ENCODE measurements at regions not wholly inside any gene's neighbourhood (a gene's known extent, or its start where the extent isn't known, plus 50 kb on each side); places are given as distances from the start of the nearest gene placed in this dataset.

DNA sequence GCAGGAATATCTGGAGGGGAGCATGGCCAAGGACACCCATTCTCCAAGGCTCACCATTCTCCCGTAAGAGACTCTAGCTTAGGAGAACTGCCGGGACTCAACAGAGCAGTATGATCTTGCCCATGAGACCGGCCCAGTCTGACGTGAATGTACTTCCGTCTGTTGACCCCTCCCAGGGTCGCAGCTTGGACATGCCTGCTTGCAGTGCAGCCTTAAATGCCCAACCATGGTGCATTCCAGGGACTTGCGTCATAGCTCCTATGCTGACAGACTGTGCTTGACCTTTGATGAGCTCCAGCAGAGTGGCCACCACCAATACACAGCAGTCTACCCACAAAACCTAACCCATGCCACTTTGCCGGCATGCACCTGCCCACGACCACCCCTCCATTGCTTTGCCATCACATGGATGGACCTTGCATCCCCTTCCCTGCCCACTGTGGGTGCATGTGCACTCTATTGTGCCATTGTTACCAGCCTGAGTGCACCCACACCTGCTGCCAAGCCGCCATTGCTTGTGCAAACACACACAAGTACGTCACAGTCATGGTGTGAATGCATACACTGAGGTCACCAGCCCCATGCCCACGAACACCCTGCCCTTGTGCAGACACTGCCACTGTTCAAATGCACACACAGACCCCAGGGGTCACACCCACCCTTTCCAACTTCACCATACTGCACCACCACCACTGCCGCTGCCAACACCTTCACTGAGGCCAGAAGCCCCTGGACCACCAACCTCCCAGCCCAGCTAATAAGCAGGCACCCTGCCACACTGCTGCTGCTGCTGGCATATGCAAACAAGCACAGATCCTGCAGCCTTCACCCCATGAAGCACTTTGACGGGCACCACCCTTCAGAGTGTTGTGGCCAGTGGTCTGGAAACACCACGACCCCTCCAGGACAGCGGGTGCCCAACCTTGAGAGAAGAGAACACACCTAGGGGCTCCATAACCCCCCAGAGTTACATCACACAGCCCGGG, 1141.3 kb downstream of the BRINP3 start (continued):
- TF ChIP-seq CBX8 (IDR thresholded peaks at IDR 0.05), result no peak

- 67% methylated on average over 4 of the region's 4 CpGs for WGBS (ENCODE audit: missing lambda C conversion rate)
- DNase-seq (ENCODE audit: low read depth in 1 of 2, low spot score in 1 of 2) (no peak), ATAC-seq (peak in 1 of 2 experiments; percentile 31; a peak in 1 of 6 replicates), FAIRE-seq (no peak)
- Histone ChIP-seq H3K4me3 (no peak overlapping the region), H3K9me3 (no peaks in the 10 kb centered on the region), H3K4me1 (no peaks in the 10 kb centered on the region), H3K4me2 (no peak overlapping the region), H3K27ac (no peak overlapping the region)
- TF ChIP-seq MAFK (IDR thresholded peaks at IDR 0.05; ENCODE audit: partially characterized antibody) (no peak), MAX (IDR thresholded peaks at IDR 0.05) (no peak), BHLHE40 (IDR thresholded peaks at IDR 0.05; ENCODE audit: low read depth, low read length) (no peak), HOXA7 (CRISPR knock-in tag; IDR thresholded peaks at IDR 0.05) (no peak)
- TF ChIP-seq, protein P1, sequence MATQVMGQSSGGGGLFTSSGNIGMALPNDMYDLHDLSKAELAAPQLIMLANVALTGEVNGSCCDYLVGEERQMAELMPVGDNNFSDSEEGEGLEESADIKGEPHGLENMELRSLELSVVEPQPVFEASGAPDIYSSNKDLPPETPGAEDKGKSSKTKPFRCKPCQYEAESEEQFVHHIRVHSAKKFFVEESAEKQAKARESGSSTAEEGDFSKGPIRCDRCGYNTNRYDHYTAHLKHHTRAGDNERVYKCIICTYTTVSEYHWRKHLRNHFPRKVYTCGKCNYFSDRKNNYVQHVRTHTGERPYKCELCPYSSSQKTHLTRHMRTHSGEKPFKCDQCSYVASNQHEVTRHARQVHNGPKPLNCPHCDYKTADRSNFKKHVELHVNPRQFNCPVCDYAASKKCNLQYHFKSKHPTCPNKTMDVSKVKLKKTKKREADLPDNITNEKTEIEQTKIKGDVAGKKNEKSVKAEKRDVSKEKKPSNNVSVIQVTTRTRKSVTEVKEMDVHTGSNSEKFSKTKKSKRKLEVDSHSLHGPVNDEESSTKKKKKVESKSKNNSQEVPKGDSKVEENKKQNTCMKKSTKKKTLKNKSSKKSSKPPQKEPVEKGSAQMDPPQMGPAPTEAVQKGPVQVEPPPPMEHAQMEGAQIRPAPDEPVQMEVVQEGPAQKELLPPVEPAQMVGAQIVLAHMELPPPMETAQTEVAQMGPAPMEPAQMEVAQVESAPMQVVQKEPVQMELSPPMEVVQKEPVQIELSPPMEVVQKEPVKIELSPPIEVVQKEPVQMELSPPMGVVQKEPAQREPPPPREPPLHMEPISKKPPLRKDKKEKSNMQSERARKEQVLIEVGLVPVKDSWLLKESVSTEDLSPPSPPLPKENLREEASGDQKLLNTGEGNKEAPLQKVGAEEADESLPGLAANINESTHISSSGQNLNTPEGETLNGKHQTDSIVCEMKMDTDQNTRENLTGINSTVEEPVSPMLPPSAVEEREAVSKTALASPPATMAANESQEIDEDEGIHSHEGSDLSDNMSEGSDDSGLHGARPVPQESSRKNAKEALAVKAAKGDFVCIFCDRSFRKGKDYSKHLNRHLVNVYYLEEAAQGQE (IDR thresholded peaks at IDR 0.05), result no peak
- CTCF ChIA-PET, result no interaction called here
- POLR2A ChIA-PET, result no interaction called here
Observed at GRCh38 chr1:189349607-189350006, 1128.1 kb downstream of the BRINP3 start.

- ATAC-seq (0 out of 6 replicates have a peak, but pooled peaks of 1 of the 2 experiments have one; percentile 36), DNase-seq (ENCODE audit: low read depth in 1 of 2, low spot score in 1 of 2) (no peak), FAIRE-seq (no peak)
- 40% methylated on average over 3 of the region's 3 CpGs for WGBS (ENCODE audit: missing lambda C conversion rate)
- CTCF ChIA-PET, result no interaction called here
- Histone ChIP-seq H3K9me3 (no peaks in the 10 kb centered on the region), H3K27ac (no peak overlapping the region), H3K4me1 (no peaks in the 10 kb centered on the region; the same call in 2 of the 3 replicates), H3K4me3 (no peak overlapping the region), H3K4me2 (peak overlapping the region; percentile 65)
- TF ChIP-seq POLR2A (IDR thresholded peaks at IDR 0.05; ENCODE audit: low read length), result no peak
- POLR2A ChIA-PET, result no interaction called here
Observed at GRCh38 chr1:189350983-189351616, 1126.6 kb downstream of the BRINP3 start.

DNA sequence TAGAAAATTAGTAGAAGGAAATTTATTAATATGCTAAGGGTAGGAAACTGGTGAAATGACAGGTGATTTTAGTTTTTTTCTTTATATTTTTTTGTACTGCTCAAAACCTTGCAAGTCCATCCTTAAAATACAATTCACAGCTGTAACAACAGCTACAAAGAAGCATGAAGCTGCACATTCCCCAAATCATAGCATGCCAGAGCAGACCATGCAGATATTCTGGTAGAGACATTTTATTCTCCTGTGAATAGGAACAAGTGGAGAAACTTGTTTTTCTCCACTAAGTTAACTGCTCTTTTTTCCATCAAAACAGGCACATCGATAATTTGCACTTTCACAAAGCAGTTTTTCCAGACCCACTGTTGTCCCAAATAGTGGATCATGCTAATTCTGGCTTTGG, 1125.7 kb downstream of the BRINP3 start:
- no peak for FAIRE-seq
- CTCF ChIA-PET, result no interaction called here

More for the DNA sequence above, 1125.7 kb downstream of the BRINP3 start:
- Histone ChIP-seq H3K27ac (no peak overlapping the region), H3K4me3 (no peak overlapping the region), H3K9me3 (no peaks in the 10 kb centered on the region), H3K4me2 (peak overlapping the region; percentile 65; the same call in 2 of the 3 replicates), H3K4me1 (no peaks in the 10 kb centered on the region; the same call in 2 of the 3 replicates)
- ATAC-seq (no peak), DNase-seq (ENCODE audit: low read depth in 1 of 2, low spot score in 1 of 2) (no peak)
- TF ChIP-seq FOXS1 (CRISPR knock-in tag; IDR thresholded peaks at IDR 0.05) (no peak), EHF (CRISPR knock-in tag; IDR thresholded peaks at IDR 0.05) (no peak), RARB (CRISPR knock-in tag; IDR thresholded peaks at IDR 0.05) (no peak), SREBF2 (IDR thresholded peaks at IDR 0.05) (no peak), ZNF302 (CRISPR knock-in tag; IDR thresholded peaks at IDR 0.05) (no peak), KDM5A (IDR thresholded peaks at IDR 0.05) (no peak), HDAC2 (IDR thresholded peaks at IDR 0.05) (no peak), RAD21 (conservative IDR thresholded peaks at IDR 0.05 in 1 of 2, IDR thresholded peaks at IDR 0.05 in 1 of 2) (no peak)
- TF ChIP-seq, protein P2, sequence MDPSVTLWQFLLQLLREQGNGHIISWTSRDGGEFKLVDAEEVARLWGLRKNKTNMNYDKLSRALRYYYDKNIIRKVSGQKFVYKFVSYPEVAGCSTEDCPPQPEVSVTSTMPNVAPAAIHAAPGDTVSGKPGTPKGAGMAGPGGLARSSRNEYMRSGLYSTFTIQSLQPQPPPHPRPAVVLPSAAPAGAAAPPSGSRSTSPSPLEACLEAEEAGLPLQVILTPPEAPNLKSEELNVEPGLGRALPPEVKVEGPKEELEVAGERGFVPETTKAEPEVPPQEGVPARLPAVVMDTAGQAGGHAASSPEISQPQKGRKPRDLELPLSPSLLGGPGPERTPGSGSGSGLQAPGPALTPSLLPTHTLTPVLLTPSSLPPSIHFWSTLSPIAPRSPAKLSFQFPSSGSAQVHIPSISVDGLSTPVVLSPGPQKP (IDR thresholded peaks at IDR 0.05; ENCODE audit: low read depth, low read length), result no peak
- WGBS (ENCODE audit: missing lambda C conversion rate), result 13% methylated on average over 1 of the region's 1 CpG
- POLR2A ChIA-PET, result no interaction called here

All from A549 (cell line).